ENCODE measurements at regions not wholly inside any gene's neighbourhood (a gene's known extent, or its start where the extent isn't known, plus 50 kb on each side); places are given as distances from the start of the nearest gene placed in this dataset.

- no peak overlapping the region for H3K4me3 Mint-ChIP-seq (ENCODE audit: unreplicated experiment)
- ChIA-PET POLR2A (no interaction called here), CTCF (no interaction called here)
- peaks cover 12% of the 10 kb centered on the region for H3K4me1 Mint-ChIP-seq (ENCODE audit: insufficient read depth, unreplicated experiment)
- H3K27ac Mint-ChIP-seq (ENCODE audit: low read depth, unreplicated experiment), result no peak overlapping the region
- no peak for DNase-seq (ENCODE audit: unreplicated experiment)
- H3K36me3 Mint-ChIP-seq (ENCODE audit: insufficient read depth, unreplicated experiment), result no peaks in the 10 kb centered on the region
- TF ChIP-seq CTCF (IDR thresholded peaks at IDR 0.05; ENCODE audit: unreplicated experiment), result no peak
- intact Hi-C loops (cut with micrococcal nuclease), result loop anchor here (10.0 kb wide), 2 partner anchors 336 to 386 kb away; no protein-coding TSS in a partner anchor
- BruUV-seq (replicated peaks), result no TSS peak
- no peaks in the 10 kb centered on the region for H3K9me3 Mint-ChIP-seq (ENCODE audit: unreplicated experiment)
- no peaks in the 10 kb centered on the region for H3K27me3 Mint-ChIP-seq (ENCODE audit: insufficient read depth, unreplicated experiment)
These were observed 83.6 kb upstream of the CXCL12 start for GRCh38 chr10:44468525-44468924.

- Mint-ChIP-seq H3K4me1 (ENCODE audit: insufficient read depth, unreplicated experiment) (peaks cover 10% of the 10 kb centered on the region), H3K4me3 (ENCODE audit: unreplicated experiment) (no peak overlapping the region), H3K36me3 (ENCODE audit: insufficient read depth, unreplicated experiment) (no peaks in the 10 kb centered on the region), H3K27me3 (ENCODE audit: insufficient read depth, unreplicated experiment) (no peaks in the 10 kb centered on the region), H3K9me3 (ENCODE audit: unreplicated experiment) (no peaks in the 10 kb centered on the region), H3K27ac (ENCODE audit: low read depth, unreplicated experiment) (no peak overlapping the region)
- ChIA-PET POLR2A (no interaction called here), CTCF (interaction anchor here (0.7 kb wide), 1 partner anchor 30 kb away, joined by 3 read pairs; no protein-coding TSS in a partner anchor)
- TF ChIP-seq CTCF (IDR thresholded peaks at IDR 0.05; ENCODE audit: unreplicated experiment), result no peak
- no peak for DNase-seq (ENCODE audit: unreplicated experiment)
- BruUV-seq (replicated peaks), result no TSS peak
- intact Hi-C loops (cut with micrococcal nuclease), result loop anchor here (10.0 kb wide), 2 partner anchors 336 to 386 kb away; no protein-coding TSS in a partner anchor
These were observed 84.1 kb upstream of the CXCL12 start for GRCh38 chr10:44468965-44469364.

- H3K4me1 Mint-ChIP-seq (ENCODE audit: insufficient read depth, unreplicated experiment), result no peaks in the 10 kb centered on the region
- no peaks in the 10 kb centered on the region for H3K27me3 Mint-ChIP-seq (ENCODE audit: insufficient read depth, unreplicated experiment)
- no peaks in the 10 kb centered on the region for H3K36me3 Mint-ChIP-seq (ENCODE audit: insufficient read depth, unreplicated experiment)
- ChIA-PET POLR2A (no interaction called here), CTCF (no interaction called here)
- DNase-seq (ENCODE audit: unreplicated experiment), result no peak
- TF ChIP-seq CTCF (IDR thresholded peaks at IDR 0.05; ENCODE audit: unreplicated experiment), result no peak
- H3K4me3 Mint-ChIP-seq (ENCODE audit: unreplicated experiment), result no peak overlapping the region
- no peak overlapping the region for H3K27ac Mint-ChIP-seq (ENCODE audit: low read depth, unreplicated experiment)
- H3K9me3 Mint-ChIP-seq (ENCODE audit: unreplicated experiment), result no peaks in the 10 kb centered on the region
- intact Hi-C loops (cut with micrococcal nuclease), result no loop called here
- no TSS peak for BruUV-seq (replicated peaks)
These were observed 85.9 kb upstream of the CXCL12 start for GRCh38 chr10:44470784-44471183.

- ChIA-PET POLR2A (no interaction called here), CTCF (no interaction called here)
- no peaks in the 10 kb centered on the region for H3K9me3 Mint-ChIP-seq (ENCODE audit: unreplicated experiment)
- no peaks in the 10 kb centered on the region for H3K4me1 Mint-ChIP-seq (ENCODE audit: insufficient read depth, unreplicated experiment)
- intact Hi-C loops (cut with micrococcal nuclease), result no loop called here
- no peaks in the 10 kb centered on the region for H3K36me3 Mint-ChIP-seq (ENCODE audit: insufficient read depth, unreplicated experiment)
- no peak for DNase-seq (ENCODE audit: unreplicated experiment)
- H3K27ac Mint-ChIP-seq (ENCODE audit: low read depth, unreplicated experiment), result no peak overlapping the region
- no peak for TF ChIP-seq CTCF (IDR thresholded peaks at IDR 0.05; ENCODE audit: unreplicated experiment)
- no peaks in the 10 kb centered on the region for H3K27me3 Mint-ChIP-seq (ENCODE audit: insufficient read depth, unreplicated experiment)
- BruUV-seq (replicated peaks), result no TSS peak
- no peak overlapping the region for H3K4me3 Mint-ChIP-seq (ENCODE audit: unreplicated experiment)
These were observed 86.5 kb upstream of the CXCL12 start for GRCh38 chr10:44471410-44471809.

Data from MCF 10A (cell line).